ENCODE measurements at regions not wholly inside any gene's neighbourhood (a gene's known extent, or its start where the extent isn't known, plus 50 kb on each side); places are given as distances from the start of the nearest gene placed in this dataset.

DNA sequence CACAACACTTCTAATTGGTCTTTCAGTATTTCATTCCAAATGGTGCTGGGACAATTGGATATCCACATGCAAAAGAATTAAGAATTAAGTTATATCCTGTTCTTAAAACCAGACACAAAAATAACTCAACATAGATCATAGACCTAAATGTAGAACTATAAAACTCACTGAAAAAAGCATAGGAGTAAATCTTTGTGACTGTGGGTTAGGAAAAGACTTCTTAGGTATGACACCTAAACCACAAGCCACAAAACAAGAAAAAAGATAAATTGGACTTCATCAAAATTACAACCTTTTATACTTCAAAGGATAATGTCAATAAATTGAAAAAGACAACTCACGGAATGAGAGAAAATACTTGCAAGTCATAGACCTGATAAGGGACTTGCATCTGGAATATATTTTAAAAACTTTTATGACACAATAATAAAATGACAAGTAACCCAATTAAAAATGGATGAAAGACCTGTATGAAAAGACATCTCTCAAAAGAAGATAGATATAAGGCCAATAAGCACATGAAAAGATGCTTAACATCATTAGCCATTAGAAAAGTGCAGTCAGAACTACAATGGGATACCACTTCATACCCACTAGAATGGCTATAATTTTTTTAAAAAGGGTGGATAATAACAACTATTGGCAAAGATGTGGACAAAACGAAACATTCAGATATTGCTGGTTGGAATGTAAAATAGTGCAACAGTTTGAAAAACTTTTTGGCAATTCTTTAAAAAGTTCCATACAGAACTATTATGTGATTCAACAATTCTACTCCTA, 72.5 kb upstream of the SLC38A4 start:
- Histone ChIP-seq H3K9me3 (no peaks in the 10 kb centered on the region), H3K27ac (no peak overlapping the region), H3K27me3 (no peaks in the 10 kb centered on the region), H3K36me3 (no peaks in the 10 kb centered on the region), H3K4me3 (replicated peaks in 1 of 3) (no peak overlapping the region), H3K4me1 (no peaks in the 10 kb centered on the region)
- 77 to 82% methylated on average over 2 of the region's 2 CpGs for WGBS, 2 donors
- DNase-seq, result no peak
- intact Hi-C loops (cut with DNase I), result no loop called here
- TF ChIP-seq CTCF (IDR thresholded peaks at IDR 0.05) (no peak), POLR2A (IDR thresholded peaks at IDR 0.05) (no peak)

DNA sequence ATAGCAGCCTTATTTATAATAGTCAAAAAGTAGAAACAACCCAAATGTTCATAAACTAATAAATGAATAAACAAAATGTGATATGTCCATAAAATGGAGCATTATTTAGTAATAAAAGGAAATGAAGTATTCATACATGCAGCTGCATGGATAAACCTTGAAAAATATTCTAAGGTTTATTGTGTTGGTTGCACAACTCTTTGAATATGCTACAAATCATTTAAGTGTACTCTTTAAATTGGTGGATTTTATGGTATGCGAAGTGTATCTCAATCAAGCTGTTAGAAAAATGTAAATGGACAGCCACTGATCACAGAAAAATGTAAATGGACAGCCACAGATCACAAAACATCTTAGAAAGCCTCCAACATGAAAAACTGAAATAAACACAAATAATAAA, 73.2 kb upstream of the SLC38A4 start:
- no peaks in the 10 kb centered on the region for H3K36me3 ChIP-seq
- no peaks in the 10 kb centered on the region for H3K9me3 ChIP-seq
- H3K4me1 ChIP-seq, result no peaks in the 10 kb centered on the region
- TF ChIP-seq POLR2A (IDR thresholded peaks at IDR 0.05) (no peak), CTCF (IDR thresholded peaks at IDR 0.05) (no peak)
- DNase-seq, result no peak
- no peak overlapping the region for H3K4me3 ChIP-seq (replicated peaks in 1 of 3)
- WGBS, 2 donors, result 88 to 89% methylated on average over 1 of the region's 1 CpG
- intact Hi-C loops (cut with DNase I), result no loop called here
- H3K27me3 ChIP-seq, result no peaks in the 10 kb centered on the region
- H3K27ac ChIP-seq, result no peak overlapping the region

DNA sequence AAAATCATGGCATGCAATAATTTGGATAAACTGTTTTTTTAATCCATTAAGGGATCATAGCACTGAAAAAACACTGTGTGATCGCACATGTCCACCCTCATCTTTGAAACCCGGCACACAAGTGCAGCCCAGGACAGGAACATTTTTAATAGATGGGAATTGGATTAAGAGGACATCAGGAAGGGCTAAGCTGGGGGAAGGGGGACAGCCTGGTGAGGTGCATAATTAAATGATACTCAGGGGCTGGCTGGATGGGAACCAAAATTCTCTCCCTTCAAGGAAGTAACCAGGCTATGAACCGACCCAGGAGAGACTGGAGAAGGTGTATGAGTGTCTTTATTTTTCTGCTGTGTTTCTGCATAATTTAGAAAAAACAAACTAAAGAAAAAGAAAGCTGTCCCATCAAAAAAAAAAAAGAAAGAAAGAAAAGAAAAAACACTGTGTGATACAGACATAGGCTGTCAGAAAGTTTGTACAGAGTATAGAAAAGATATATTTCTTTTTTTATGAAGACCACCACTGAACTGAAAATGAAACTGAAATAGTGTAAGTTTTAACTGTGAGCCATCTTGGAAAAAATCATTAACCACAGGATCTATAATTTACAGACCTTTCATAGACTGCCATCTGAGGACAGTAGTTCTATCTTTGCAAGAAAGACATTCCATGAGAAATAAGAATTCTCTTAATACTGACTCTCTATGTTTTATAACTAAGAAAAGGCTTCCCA, 75.1 kb upstream of the SLC38A4 start:
- TF ChIP-seq POLR2A (IDR thresholded peaks at IDR 0.05) (no peak), CTCF (IDR thresholded peaks at IDR 0.05) (no peak)
- DNase-seq, result no peak
- Histone ChIP-seq H3K36me3 (no peaks in the 10 kb centered on the region), H3K27me3 (no peaks in the 10 kb centered on the region), H3K4me1 (no peaks in the 10 kb centered on the region), H3K9me3 (no peaks in the 10 kb centered on the region), H3K27ac (no peak overlapping the region), H3K4me3 (replicated peaks in 1 of 3) (no peak overlapping the region)
- intact Hi-C loops (cut with DNase I), result no loop called here
- 84 to 85% methylated on average over 3 of the region's 3 CpGs for WGBS, 2 donors

DNA sequence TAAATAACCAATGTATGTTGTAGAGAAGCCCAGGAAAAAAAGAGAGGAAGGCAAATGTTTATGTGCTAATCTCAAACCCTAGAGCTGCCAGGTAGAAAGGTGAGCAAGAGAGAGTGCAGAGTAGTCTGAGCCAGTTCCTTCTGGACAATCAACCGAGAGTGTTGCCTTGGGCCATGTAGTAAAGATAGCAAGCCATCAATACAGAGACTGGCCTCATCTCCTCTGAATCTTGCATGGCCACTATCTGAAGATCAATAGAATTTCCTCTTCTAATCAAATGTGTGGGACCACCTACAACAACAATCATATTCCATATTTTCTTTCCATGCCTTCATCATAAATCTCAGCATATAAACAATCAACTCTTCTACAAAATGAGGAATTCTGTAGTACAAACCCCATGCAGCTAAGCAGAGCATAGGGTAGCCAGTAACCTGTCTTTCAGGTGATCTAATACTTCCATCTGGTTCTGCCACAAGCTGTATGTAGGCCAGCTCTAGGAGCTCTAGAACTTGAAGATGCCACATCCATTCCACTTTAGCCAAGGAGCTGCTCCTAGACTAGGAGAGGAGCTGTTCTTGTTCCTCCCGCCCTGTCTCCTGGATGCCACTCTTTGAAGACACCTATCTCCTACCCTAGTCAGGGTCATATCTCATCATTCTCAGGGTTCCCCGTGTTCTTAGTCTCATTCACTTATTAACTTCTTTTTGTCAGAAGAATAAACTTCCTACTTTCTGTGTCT, 75.8 kb upstream of the SLC38A4 start:
- no peak overlapping the region for H3K27ac ChIP-seq
- WGBS, 2 donors, result 31 to 95% methylated on average over 3 of the region's 3 CpGs
- H3K4me1 ChIP-seq, result no peaks in the 10 kb centered on the region
- intact Hi-C loops (cut with DNase I), result no loop called here
- no peak for TF ChIP-seq CTCF (IDR thresholded peaks at IDR 0.05)
- H3K27me3 ChIP-seq, result no peaks in the 10 kb centered on the region
- DNase-seq, result no peak
- no peaks in the 10 kb centered on the region for H3K36me3 ChIP-seq
- no peak overlapping the region for H3K4me3 ChIP-seq (replicated peaks in 1 of 3)
- H3K9me3 ChIP-seq, result no peaks in the 10 kb centered on the region

GRCh38 chr12:46903058-46903457, 77.3 kb upstream of the SLC38A4 start:
- intact Hi-C loops (cut with DNase I), result no loop called here
- no peaks in the 10 kb centered on the region for H3K36me3 ChIP-seq
- no peaks in the 10 kb centered on the region for H3K4me1 ChIP-seq
- H3K9me3 ChIP-seq, result no peaks in the 10 kb centered on the region
- no peak overlapping the region for H3K27ac ChIP-seq
- no peaks in the 10 kb centered on the region for H3K27me3 ChIP-seq
- H3K4me3 ChIP-seq (replicated peaks in 1 of 3), result no peak overlapping the region
- TF ChIP-seq POLR2A (IDR thresholded peaks at IDR 0.05) (no peak), CTCF (IDR thresholded peaks at IDR 0.05) (no peak)
- DNase-seq, result no peak
- WGBS, 2 donors, result 88 to 93% methylated on average over 2 of the region's 2 CpGs

Measured in thyroid gland (tissue), 4 donors.